Bone marrow (tissue), 2 donors: ENCODE measurements at regions not wholly inside any gene's neighbourhood (a gene's known extent, or its start where the extent isn't known, plus 50 kb on each side); places are given as distances from the start of the nearest gene placed in this dataset.
"Not testable (repeated sequence)": the region's sequence is repeated elsewhere in the genome, so short reads cannot be mapped to it uniquely, and the experiment has no call there.

Source experiments
- DNase-seq, 2 donors: peaks; one replicate each; lab custom pipeline; 2025; lab: John Stamatoyannopoulos, UW

DNA sequence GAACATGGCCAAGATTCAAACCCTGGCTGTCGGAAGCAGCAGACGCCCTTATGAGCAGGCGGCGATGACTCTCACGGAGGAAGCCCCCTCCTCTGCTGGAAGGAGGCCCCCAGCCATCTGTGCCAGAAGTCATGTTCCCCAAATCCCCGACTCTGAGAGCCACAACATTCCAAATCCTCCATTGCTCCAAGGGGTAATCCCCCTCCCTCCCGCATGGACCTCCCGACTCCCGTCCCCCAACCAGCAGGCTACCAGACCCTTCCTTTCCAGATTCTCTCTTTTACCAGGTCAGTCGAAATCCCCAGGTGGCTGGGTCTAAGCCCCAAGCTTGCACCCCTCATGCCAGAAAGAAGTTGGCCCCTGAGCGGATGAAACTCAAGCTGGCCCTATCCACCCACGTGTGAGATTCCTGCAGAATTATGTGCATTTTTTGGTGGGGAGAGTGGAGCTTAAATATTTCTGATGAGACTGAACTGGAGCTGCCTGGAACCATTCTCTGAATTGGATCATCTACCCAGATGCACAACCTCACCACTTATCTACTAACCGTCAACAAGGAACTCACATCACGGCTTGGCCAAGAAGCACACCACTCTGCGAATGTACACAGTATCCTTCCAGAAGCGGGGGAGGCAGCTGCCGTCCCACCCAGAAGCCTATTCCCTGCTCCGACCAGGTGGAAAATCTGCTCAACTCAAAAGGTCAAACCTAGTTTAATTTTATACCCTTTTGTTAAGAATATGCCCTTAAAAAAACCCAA, 283.5 kb downstream of the C16orf95 start:
- no peak for DNase-seq

DNA sequence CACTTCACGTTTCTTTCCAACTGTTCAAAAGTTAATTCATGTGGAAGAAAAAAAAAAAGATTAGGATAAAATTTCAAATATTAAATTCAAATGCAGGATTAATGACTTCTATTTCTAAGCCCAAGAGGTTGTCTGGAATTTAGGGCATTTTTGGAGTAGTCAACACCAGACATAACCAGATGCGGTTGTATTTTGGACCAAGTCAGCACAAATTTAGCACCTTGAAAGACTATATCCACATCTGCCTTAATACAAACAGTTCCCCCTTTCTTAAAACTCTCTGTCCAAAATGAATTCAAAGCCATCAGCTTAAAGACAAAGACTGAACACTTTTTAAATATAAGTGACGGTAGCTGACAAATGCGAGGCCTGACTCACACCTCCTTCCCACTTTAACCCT, 282.9 kb downstream of the C16orf95 start:
- DNase-seq, result no peak

DNA sequence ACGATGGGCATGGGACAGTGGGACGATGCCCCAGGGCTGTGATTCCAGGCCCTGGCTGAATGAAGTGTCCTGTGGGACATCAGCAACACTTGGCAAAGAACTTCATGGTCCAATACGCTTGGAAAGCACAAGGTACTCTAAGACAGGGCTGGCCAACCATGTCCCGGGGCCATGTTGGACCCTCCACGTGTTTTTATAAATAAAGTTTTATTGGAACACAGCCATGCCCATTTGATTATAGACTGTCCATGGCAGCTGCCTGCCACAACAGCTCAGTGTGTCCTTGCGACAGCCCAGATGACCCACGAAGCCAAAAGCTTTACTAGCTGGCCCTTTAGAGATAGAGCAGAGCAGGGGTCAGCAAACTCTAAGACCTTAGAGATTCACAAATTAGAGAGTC, 282.1 kb downstream of the C16orf95 start:
- no peak for DNase-seq

DNA sequence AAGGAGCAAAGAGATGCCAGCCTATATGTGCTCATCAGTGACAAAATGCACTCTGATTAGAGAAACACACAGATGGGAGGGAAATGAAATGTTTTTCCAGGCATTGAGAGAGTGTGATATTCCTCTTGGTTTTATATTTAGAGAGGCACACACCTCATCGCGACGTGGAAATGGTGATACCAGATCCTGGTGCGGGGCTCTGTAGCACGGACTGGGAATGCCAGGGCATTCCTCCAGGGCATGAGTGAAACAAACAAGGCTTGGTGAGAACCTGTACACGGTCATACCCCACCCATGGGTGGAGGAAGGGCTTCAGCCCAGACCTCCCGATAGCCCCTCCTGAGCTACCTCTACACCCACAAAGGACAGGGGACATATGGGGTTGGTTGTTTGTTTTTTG, 280.2 kb downstream of the C16orf95 start:
- no peak for DNase-seq

DNA sequence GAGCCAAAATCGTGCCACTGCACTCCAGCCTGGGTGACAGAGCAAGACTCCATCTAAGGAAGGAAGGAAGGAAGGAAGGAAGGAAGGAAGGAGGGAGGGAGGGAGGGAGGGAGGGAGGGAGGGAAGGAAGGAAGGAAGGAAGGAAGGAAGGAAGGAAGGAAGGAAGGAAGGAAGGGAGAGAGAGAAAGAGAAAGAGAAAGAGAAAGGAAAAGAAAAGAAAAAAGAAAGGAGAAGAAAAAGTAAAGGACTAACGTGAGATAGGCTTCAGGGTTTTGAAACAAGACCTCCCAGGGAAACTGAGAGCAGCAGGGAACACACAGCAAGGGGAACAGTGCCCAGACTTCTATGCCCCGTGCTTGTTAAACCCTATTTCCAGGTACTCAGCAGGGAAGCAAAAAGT, 278.7 kb downstream of the C16orf95 start:
- not testable (repeated sequence) for DNase-seq

- DNase-seq, result no peak
These were observed 276.7 kb downstream of the C16orf95 start for GRCh38 chr16:87040169-87041117.

GRCh38 chr16:87041286-87041685, 275.9 kb downstream of the C16orf95 start:
- no peak for DNase-seq

GRCh38 chr16:87042551-87043230, 274.5 kb downstream of the C16orf95 start:
- DNase-seq, result no peak

DNA sequence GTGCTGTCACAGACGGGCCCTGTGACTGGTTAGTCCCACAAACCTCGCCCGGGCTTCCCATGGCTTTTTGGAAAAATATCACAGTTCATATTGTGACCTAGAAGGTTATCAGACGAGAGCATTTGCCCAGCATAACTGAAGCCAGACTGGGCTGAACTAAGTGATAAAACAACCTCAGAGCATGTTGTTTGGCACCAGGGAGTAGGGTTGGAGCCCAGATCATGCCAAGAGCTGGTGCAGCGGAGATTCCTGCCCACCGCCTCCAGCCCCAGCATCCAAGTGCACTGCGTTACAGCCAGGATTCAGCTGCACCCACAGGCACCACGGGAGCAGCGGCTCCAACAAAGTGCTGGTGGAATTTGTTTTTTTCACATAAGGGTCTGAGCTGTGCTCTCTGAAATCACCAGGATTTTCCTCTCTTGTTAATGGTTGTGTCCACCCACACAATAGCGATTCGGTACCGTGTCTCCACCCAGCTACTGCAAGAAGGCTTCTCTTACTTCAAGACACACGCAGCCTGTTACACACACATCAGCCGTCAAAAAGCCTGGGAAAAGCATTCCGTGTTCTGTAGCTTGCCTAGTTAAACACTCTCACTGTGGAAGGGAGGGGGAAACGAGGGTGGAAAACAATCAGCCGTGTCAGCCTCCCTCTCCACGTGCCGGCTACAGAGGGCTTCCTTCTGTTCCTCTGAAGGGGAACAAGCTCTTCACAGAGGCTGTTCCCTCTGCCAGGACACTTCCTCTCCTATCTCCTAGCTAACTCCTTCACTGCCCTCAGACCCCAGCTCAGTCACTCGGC, 273.8 kb downstream of the C16orf95 start:
- DNase-seq, result no peak

DNA sequence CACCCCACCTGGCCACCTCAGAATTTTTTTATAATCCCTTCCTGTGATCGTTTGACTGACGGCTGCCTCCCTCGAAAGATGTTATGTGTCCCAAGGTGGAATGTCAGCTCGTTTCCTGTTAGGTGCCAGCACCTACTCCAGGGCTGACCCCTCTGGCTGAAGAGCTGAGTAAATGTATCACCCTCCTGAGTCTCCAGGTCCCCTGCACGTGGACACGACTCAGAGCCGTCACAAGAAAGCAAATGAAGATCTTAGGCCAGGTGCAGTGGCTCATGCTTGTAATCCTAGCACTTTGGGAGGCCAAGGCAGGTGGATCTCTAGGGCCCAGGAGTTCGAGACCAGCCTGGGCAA, 273.2 kb downstream of the C16orf95 start:
- no peak for DNase-seq

- no peak for DNase-seq
These were observed 272.4 kb downstream of the C16orf95 start for GRCh38 chr16:87044829-87045228.

GRCh38 chr16:87045466-87046216, 271.6 kb downstream of the C16orf95 start:
- DNase-seq, result no peak

DNA sequence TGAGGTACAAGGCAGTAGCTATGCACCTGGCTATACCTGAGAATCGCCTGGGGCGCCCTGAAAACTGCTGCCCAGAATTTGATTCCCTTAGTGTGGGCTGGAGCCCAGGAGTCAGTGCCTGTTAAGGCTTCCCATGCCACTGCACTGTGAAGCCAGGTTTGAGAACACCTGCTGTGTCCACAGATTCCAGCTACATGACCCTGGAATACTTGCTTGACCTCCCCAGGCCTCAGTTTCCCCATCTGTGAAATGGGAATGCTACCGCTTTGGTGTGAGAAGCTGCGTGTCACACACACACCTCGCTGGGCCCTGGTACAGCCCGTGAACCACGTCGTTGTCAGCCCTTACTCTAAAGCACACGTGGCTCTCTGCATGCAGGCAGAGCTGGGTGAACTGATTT, 271.0 kb downstream of the C16orf95 start:
- no peak for DNase-seq

DNA sequence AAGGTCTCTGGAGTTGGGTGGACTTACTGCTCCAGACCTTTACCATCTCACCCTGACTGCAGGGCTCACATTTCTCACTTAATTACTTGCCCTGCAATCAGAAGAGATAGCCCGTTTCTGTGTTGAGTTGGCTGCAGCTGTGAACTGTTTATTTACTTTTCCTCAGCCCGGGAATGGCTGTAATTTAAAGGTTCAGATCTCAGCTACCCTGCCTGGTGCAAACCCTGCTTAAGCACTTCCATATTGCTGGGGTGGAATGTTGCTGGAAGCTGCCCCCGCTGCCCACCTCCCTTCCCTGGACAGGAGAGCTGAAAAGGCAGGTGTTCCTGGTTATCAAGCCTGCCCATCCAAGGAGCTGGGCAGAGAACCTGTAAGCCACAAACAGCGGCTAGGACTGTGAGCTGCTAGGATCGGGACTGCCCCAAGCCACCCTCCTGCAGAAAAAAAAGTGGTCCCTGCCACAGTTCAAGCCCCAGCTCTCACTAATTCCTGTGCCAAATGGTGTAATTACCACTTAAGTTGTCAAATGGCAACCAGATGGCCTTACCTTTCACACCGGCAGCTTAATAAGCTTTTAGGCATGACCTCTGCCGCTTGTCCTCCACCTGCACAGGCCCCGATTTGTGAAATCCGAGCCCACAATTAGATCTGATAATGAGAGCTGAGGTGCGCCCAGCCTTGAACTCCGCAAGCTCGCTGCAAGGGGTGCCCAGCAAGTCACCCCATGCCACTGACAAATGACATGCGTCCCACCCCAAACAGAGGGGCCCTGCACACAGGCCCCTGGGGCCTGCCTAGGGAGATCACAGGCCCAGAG, 269.8 kb downstream of the C16orf95 start:
- no peak for DNase-seq

GRCh38 chr16:87048038-87048729, 269.0 kb downstream of the C16orf95 start:
- DNase-seq, result no peak

- DNase-seq, result no peak
These were observed 268.5 kb downstream of the C16orf95 start for GRCh38 chr16:87048730-87049115.

GRCh38 chr16:87049216-87049615, 268.0 kb downstream of the C16orf95 start:
- not testable (repeated sequence) for DNase-seq

- DNase-seq, result no peak
These were observed 267.1 kb downstream of the C16orf95 start for GRCh38 chr16:87050142-87050541.

GRCh38 chr16:87051526-87052320, 265.5 kb downstream of the C16orf95 start:
- DNase-seq, result no peak
